Ascending aorta (tissue), 2 donors: ENCODE measurements at regions not wholly inside any gene's neighbourhood (a gene's known extent, or its start where the extent isn't known, plus 50 kb on each side); places are given as distances from the start of the nearest gene placed in this dataset.

ENCODE experiments used
- DNase-seq, 2 donors: peaks; one replicate each; pipeline ENCODE4 v3.0.0-alpha.2; 2019; ENCODE audit warnings: low spot score in 2 of 2
- H3K27ac ChIP-seq, 2 donors: fragments of 200-600 bp; sonication (generic); one replicate each; pipeline ENCODE4 v1.5.1; 2016 to 2017; ENCODE audit warnings: mild to moderate bottlenecking in 1 of 2
- H3K27me3 ChIP-seq: fragments of 200-600 bp; sonication (generic); one replicate; pipeline ENCODE4 v1.5.1; 2017
- H3K36me3 ChIP-seq, 2 donors: fragments of 200-600 bp; sonication (generic); one replicate each; pipeline ENCODE4 v1.5.1; 2016
- H3K4me1 ChIP-seq, 2 donors: fragments of 200-600 bp; sonication (generic); one replicate each; pipeline ENCODE4 v1.5.1; 2016 to 2017; ENCODE audit warnings: mild to moderate bottlenecking in 1 of 2
- H3K4me3 ChIP-seq, 2 donors: fragments of 200-600 bp; sonication (generic); one replicate each; pipeline ENCODE4 v1.5.1; 2016 to 2017; ENCODE audit warnings: mild to moderate bottlenecking in 1 of 2
- H3K9me3 ChIP-seq, 2 donors: fragments of 200-600 bp; sonication (generic); one replicate each; pipeline ENCODE4 v1.5.1; 2016
- CTCF ChIP-seq, 3 experiments: fragments of 200-600 bp in 2 of 3; fragments of 450-650 bp in 1 of 3; sonication (generic) in 2 of 3; IDR thresholded peaks; one replicate each; pipeline ENCODE4 v1.5.1; 2016 to 2019; ENCODE audit warnings: antibody characterized with exemption in 3 of 3, mild to moderate bottlenecking in 1 of 3, moderate library complexity in 1 of 3
- intact Hi-C: fragments of 100-400 bp; cut with DNase I; formaldehyde crosslinking; loops from one replicate; pipeline ENCODE4 v1.15.1; 2023

GRCh38 chr1:213658457-213658856 lies 329.3 kb upstream of the PROX1 start:
- intact Hi-C loops, result no loop called here
- no peaks in the 10 kb centered on the region for H3K9me3 ChIP-seq
- no peak overlapping the region for H3K27ac ChIP-seq
- H3K4me3 ChIP-seq, result no peak overlapping the region
- H3K27me3 ChIP-seq, result no peaks in the 10 kb centered on the region
- no peaks in the 10 kb centered on the region for H3K36me3 ChIP-seq
- DNase-seq, result no peak
- no peak for TF ChIP-seq CTCF (IDR thresholded peaks at IDR 0.05)
- H3K4me1 ChIP-seq, result no peaks in the 10 kb centered on the region

GRCh38 chr1:213659580-213660547 lies 327.9 kb upstream of the PROX1 start:
- Histone ChIP-seq H3K27me3 (no peaks in the 10 kb centered on the region), H3K4me1 (no peaks in the 10 kb centered on the region), H3K9me3 (no peaks in the 10 kb centered on the region), H3K36me3 (no peaks in the 10 kb centered on the region), H3K27ac (no peak overlapping the region), H3K4me3 (no peak overlapping the region)
- intact Hi-C loops, result no loop called here
- no peak for TF ChIP-seq CTCF (IDR thresholded peaks at IDR 0.05)
- no peak for DNase-seq

- H3K36me3 ChIP-seq, result no peaks in the 10 kb centered on the region
- intact Hi-C loops, result no loop called here
- no peaks in the 10 kb centered on the region for H3K9me3 ChIP-seq
- H3K27ac ChIP-seq, result no peak overlapping the region
- no peaks in the 10 kb centered on the region for H3K4me1 ChIP-seq
- no peak for TF ChIP-seq CTCF (IDR thresholded peaks at IDR 0.05)
- no peaks in the 10 kb centered on the region for H3K27me3 ChIP-seq
- no peak for DNase-seq
- no peak overlapping the region for H3K4me3 ChIP-seq
These were observed 326.5 kb upstream of the PROX1 start for GRCh38 chr1:213661302-213661701.

GRCh38 chr1:213666113-213666512 lies 321.7 kb upstream of the PROX1 start:
- no peak for TF ChIP-seq CTCF (IDR thresholded peaks at IDR 0.05)
- no peak overlapping the region for H3K4me3 ChIP-seq
- H3K27ac ChIP-seq, result no peak overlapping the region
- DNase-seq, result no peak
- H3K36me3 ChIP-seq, result no peaks in the 10 kb centered on the region
- H3K9me3 ChIP-seq, result no peaks in the 10 kb centered on the region
- intact Hi-C loops, result no loop called here
- no peaks in the 10 kb centered on the region for H3K4me1 ChIP-seq
- H3K27me3 ChIP-seq, result no peaks in the 10 kb centered on the region

GRCh38 chr1:213666922-213667321 lies 320.9 kb upstream of the PROX1 start:
- Histone ChIP-seq H3K27ac (no peak overlapping the region), H3K4me3 (no peak overlapping the region), H3K36me3 (no peaks in the 10 kb centered on the region), H3K27me3 (no peaks in the 10 kb centered on the region), H3K4me1 (no peaks in the 10 kb centered on the region), H3K9me3 (no peaks in the 10 kb centered on the region)
- intact Hi-C loops, result no loop called here
- no peak for DNase-seq
- TF ChIP-seq CTCF (IDR thresholded peaks at IDR 0.05), result no peak
